Fibroblast of the aortic adventitia (primary cell): ENCODE measurements at regions not wholly inside any gene's neighbourhood (a gene's known extent, or its start where the extent isn't known, plus 50 kb on each side); places are given as distances from the start of the nearest gene placed in this dataset.
"Not testable (repeated sequence)": the region's sequence is repeated elsewhere in the genome, so short reads cannot be mapped to it uniquely, and the experiment has no call there.

Experiments
- DNase-seq: peaks from one replicate; pipeline ENCODE4 v3.0.0-alpha.2; 2010; ENCODE audit warnings: low read depth
- H3K4me3 ChIP-seq: 2 replicates; pipeline ENCODE4 v1.5.1; 2011; ENCODE audit warnings: low read depth, mild to moderate bottlenecking, control low read depth, low read length, moderate library complexity
- TF ChIP-seq, protein P1 (sequence below): IDR thresholded peaks from 2 replicates; pipeline ENCODE4 v1.5.1; 2011; ENCODE audit warnings: mild to moderate bottlenecking, low read length, control low read depth, inconsistent platforms; ENCODE audit not compliant: insufficient read depth

DNA sequence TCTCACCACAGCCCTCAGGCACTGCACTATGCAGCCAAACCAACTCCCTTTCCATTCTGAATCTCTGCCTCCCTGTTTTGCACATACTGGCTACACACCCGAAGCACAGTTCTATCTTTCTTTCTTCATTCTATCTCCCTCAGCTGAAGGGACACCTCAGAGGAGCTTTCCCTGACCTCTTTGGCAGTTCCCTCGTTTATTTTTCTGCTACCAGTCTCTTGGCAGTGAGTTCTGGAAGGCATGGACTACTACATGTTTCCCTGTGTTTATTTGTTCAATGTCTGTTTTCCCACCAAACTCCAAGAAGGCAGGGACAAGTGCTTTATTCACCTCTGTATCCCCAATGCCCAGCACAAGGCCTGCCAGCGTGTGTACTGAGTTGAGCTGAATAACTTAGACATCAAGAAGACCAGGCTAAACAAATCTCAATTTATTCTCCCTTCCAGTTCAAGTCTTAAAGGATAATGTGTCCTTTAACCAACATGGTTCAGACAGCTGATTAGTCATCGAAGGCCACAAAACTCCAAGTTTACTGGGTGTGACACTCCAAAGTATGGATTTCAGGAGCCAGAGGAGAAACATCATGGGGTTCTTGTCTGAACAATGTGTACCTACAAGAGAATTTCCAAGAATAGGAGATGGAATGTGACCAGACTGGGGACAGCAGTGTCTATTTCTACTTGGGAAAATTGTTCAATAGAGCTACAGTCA lies 260.1 kb upstream of the CTNNB1 start:
- no peak for DNase-seq
- H3K4me3 ChIP-seq = no peak overlapping the region
- TF ChIP-seq, protein P1, sequence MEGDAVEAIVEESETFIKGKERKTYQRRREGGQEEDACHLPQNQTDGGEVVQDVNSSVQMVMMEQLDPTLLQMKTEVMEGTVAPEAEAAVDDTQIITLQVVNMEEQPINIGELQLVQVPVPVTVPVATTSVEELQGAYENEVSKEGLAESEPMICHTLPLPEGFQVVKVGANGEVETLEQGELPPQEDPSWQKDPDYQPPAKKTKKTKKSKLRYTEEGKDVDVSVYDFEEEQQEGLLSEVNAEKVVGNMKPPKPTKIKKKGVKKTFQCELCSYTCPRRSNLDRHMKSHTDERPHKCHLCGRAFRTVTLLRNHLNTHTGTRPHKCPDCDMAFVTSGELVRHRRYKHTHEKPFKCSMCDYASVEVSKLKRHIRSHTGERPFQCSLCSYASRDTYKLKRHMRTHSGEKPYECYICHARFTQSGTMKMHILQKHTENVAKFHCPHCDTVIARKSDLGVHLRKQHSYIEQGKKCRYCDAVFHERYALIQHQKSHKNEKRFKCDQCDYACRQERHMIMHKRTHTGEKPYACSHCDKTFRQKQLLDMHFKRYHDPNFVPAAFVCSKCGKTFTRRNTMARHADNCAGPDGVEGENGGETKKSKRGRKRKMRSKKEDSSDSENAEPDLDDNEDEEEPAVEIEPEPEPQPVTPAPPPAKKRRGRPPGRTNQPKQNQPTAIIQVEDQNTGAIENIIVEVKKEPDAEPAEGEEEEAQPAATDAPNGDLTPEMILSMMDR = no peak

DNA sequence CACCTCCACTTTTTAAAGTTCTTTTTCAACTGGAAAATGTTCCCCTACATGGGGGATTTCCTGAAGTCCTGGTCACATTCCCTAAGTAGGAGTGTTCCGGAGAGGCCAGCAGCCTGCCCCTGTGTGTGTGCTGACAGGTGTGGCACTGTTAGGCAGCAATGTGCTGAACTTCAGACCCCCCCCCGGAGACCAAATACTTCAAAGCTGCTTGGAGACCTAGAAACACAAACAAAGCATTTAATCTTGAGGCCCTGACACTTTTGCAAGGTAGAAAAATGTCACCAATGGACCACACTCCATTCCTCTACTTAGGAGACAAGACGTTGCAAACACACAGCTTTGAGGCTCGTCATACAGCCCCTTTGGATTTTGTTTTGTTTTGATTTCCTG lies 259.6 kb upstream of the CTNNB1 start:
- no peak overlapping the region for H3K4me3 ChIP-seq
- TF ChIP-seq, protein P1 = no peak
- DNase-seq = no peak

DNA sequence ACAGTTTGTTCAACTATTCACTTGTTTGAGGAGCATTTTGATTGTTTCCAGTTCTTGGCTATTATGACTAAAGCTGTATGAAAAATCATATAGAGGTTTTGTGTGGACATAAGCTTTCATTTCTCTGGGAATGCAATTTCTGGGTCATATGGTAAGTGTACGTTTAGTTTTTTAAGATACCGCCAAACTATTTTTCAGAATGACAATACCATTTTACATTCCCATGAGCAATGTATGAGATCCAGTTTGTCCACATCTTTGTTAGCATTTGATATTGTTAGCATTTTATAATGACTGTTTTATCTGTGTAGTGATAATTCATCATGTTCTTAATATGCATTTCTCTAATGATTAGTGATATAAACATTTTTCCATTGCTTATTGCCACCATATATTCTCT lies 258.7 kb upstream of the CTNNB1 start:
- TF ChIP-seq, protein P1 = no peak
- DNase-seq = no peak
- H3K4me3 ChIP-seq = no peak overlapping the region

DNA sequence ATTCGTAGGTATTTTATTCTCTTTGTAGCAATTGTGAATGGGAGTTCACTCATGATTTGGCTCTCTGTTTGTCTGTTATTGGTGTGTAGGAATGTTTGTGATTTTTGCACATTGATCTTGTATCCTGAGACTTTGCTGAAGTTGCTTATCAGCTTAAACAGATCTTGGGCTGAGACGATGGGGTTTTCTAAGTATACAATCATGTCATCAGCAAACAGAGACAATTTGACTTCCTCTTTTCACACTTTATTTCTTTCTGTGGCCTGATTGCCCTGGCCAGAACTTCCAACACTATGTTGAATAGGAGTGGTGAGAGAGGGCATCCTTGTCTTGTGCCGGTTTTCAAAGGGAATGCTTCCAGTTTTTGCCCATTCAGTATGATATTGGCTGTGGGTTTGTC lies 252.3 kb upstream of the CTNNB1 start:
- not testable (repeated sequence) for DNase-seq, H3K4me3 ChIP-seq

DNA sequence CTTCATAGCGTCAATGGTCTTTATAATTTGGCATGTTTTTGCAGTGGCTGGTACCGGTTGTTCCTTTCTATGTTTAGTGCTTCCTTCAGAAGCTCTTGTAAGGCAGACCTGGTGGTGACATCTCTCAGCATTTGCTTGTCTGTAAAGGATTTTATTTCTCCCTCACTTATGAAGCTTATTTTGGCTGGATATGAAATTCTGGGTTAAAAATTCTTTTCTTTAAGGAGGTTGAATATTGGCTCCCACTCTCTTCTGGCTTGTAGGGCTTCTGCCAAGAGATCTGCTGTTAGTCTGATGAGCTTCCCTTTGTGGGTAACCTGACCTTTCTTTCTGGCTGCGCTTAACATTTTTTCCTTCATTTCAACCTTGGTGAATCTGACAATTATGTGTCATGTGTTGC lies 250.0 kb upstream of the CTNNB1 start:
- not testable (repeated sequence) for DNase-seq, H3K4me3 ChIP-seq

DNA sequence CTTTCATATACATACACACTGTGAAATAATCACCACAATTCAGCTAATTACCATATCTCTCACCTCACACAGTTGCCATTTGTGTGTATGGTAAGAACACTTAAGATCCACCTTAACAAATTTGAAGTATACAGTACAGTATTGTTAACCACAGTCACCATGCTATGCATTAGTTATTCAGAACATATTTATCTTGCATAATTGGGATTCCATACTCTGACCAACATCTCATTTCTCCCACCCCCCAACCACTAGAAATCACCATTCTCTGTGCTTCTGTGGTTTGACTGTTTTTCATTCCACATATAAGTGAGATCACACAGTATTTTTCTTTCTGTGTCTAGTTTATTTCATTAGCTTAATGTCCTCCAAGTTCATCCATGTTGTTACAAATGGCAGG lies 247.7 kb upstream of the CTNNB1 start:
- H3K4me3 ChIP-seq = no peak overlapping the region
- DNase-seq = no peak
- TF ChIP-seq, protein P1 = no peak

DNA sequence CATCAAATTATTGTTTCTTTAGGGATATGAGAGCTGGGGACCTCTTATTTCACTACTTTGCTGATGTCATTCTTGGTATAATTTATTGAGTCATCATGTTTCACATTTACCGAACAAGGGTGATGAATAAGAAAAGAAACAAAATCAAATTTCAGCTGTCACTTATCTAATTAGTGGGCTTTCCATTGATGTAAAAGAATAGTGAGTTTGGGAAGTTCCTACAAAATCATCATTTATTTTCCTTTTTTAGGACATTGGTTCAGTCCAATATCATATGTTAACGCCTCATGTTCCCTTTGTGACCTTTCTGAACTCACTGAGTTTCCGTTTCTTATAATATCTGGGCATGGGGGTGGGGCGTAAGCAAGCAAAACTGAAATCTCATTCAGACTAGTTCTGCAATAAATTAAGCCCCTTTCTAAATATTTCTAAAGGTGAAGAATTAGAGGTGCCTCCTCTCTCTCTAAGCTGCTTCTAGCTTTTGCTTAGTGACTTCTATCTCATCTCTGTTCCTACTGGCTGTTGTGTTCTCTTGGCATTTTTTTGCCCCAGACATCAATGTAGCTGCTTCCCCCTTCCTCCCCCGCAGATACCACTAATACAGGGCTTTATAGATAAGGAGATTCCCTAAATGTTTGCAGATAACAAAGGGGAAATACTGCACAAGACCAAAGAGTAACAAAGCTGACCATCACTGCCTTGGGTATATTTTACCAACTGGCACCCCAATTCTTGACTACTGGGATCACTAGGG lies 238.0 kb upstream of the CTNNB1 start:
- no peak overlapping the region for H3K4me3 ChIP-seq
- DNase-seq = no peak
- TF ChIP-seq, protein P1 = no peak

DNA sequence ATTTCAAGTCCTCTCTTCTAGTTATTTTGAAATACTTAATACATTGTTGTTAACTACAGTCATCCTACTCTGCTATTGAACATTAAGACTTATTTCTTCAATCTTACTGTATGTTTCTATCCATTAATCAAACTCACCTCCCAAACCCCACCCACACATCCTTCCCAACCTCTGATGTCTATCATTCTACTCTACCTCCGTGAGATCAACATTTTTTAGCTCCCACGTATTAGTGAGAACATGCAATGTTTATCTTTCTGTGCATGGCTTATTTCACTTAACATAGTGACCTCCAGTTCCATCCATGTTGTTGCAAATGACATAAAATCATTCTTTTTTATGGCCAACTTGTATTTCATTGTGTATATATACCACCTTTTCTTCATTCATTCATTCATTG lies 236.6 kb upstream of the CTNNB1 start:
- no peak overlapping the region for H3K4me3 ChIP-seq
- DNase-seq = no peak
- TF ChIP-seq, protein P1 = no peak
